OCI-LY1 (cell line): ENCODE measurements at regions not wholly inside any gene's neighbourhood (a gene's known extent, or its start where the extent isn't known, plus 50 kb on each side); places are given as distances from the start of the nearest gene placed in this dataset.
"Not testable (repeated sequence)": the region's sequence is repeated elsewhere in the genome, so short reads cannot be mapped to it uniquely, and the experiment has no call there.

Experiments used
- H2AFZ ChIP-seq: fragments of 200-600 bp; sonication (generic), shearing (Covaris generic); 2 replicates; pipeline ENCODE4 v1.6.0; 2014; ENCODE audit warnings: antibody characterized with exemption, mild to moderate bottlenecking, low read length
- H3F3A ChIP-seq: fragments of 200-600 bp; sonication (generic), shearing (Covaris generic); 2 replicates; pipeline ENCODE4 v1.6.0; 2014; ENCODE audit warnings: mild to moderate bottlenecking, antibody characterized with exemption, low read length, moderate library complexity; ENCODE audit not compliant: insufficient read depth
- H3K27ac ChIP-seq: fragments of 200-600 bp; sonication (generic); 2 replicates; pipeline ENCODE4 v1.5.1; 2014; ENCODE audit warnings: low read length, mixed run types, mild to moderate bottlenecking, low read depth; ENCODE audit not compliant: poor library complexity, severe bottlenecking
- H3K27me3 ChIP-seq: fragments of 200-600 bp; sonication (generic); 2 replicates; pipeline ENCODE4 v1.6.0; 2014; ENCODE audit warnings: antibody characterized with exemption, mild to moderate bottlenecking, low read length, moderate library complexity; ENCODE audit not compliant: insufficient read depth
- H3K36me3 ChIP-seq: fragments of 200-600 bp; sonication (generic); 2 replicates; pipeline ENCODE4 v1.6.1; 2014; ENCODE audit warnings: mild to moderate bottlenecking, antibody characterized with exemption, low read length, moderate library complexity, mixed read lengths; ENCODE audit not compliant: insufficient read depth
- H3K4me1 ChIP-seq: fragments of 200-600 bp; sonication (generic); 2 replicates; pipeline ENCODE4 v1.5.1; 2014; ENCODE audit warnings: mild to moderate bottlenecking, low read length, moderate library complexity; ENCODE audit not compliant: insufficient read depth, severe bottlenecking
- H3K4me2 ChIP-seq: fragments of 200-600 bp; sonication (generic), shearing (Covaris generic); 2 replicates; pipeline ENCODE4 v1.6.1; 2014; ENCODE audit warnings: low read length
- H3K4me3 ChIP-seq: fragments of 200-600 bp; sonication (generic); 2 replicates; pipeline ENCODE4 v1.5.1; 2014; ENCODE audit warnings: low read length, low read depth, mild to moderate bottlenecking, mixed read lengths; ENCODE audit not compliant: poor library complexity, severe bottlenecking
- H3K79me2 ChIP-seq: fragments of 200-600 bp; shearing (Covaris generic); 2 replicates; pipeline ENCODE4 v1.6.1; 2016; ENCODE audit warnings: mixed run types, low read length, mixed read lengths; ENCODE audit not compliant: insufficient read depth
- H3K9ac ChIP-seq: fragments of 200-600 bp; sonication (generic), shearing (Covaris generic); 2 replicates; pipeline ENCODE4 v1.6.1; 2014; ENCODE audit warnings: mild to moderate bottlenecking, low read length, mixed read lengths
- H3K9me2 ChIP-seq: fragments of 200-600 bp; sonication (generic), shearing (Covaris generic); 2 replicates; pipeline ENCODE4 v1.6.1; 2014; ENCODE audit warnings: low read depth, mild to moderate bottlenecking, low read length, mixed read lengths
- H3K9me3 ChIP-seq: fragments of 200-600 bp; shearing (Covaris generic); 2 replicates; pipeline ENCODE4 v1.6.1; 2014; ENCODE audit warnings: low read length, mixed read lengths
- H4K20me1 ChIP-seq: fragments of 200-600 bp; sonication (generic), shearing (Covaris generic); 2 replicates; pipeline ENCODE4 v1.6.0; 2016; ENCODE audit warnings: mild to moderate bottlenecking, low read length; ENCODE audit not compliant: insufficient read depth
- EZH2 ChIP-seq: fragments of 200-600 bp; sonication (generic), shearing (Covaris generic); IDR thresholded peaks from 2 replicates; pipeline ENCODE4 v1.8.0; 2017; ENCODE audit warnings: borderline replicate concordance, mixed run types, mild to moderate bottlenecking, antibody characterized with exemption, low read length, moderate library complexity, mixed read lengths
- TF ChIP-seq, protein P1 (sequence below): fragments of 200-600 bp; sonication (generic), shearing (Covaris generic); IDR thresholded peaks from 2 replicates; pipeline ENCODE4 v1.5.1; 2017; ENCODE audit warnings: mild to moderate bottlenecking, antibody characterized with exemption, low read length, moderate library complexity, mixed read lengths

DNA sequence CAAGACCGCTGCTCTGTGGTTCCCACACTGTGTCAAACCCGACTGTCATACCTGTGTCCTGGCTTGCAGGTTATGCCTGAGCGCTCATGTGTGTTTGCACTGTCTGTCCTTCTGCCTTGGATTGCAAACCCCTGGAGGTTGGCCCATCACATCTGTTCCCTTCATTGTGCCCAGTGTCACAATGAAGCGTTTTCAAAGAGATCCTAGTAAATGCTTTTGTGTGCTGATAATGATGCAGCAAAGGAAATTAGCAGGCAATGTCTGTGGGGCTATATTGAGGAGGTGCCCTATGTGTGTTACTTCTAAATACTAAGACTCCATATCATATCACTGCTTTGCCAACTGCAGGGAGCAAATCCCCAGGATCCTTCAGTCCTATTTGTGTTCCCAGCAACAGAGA is 424.4 kb upstream of the NFIA start:
- H3K27me3 ChIP-seq = no peaks in the 10 kb centered on the region
- no peaks in the 10 kb centered on the region for H3K36me3 ChIP-seq
- H2AFZ ChIP-seq = no peak overlapping the region
- H3K4me2 ChIP-seq = no peak overlapping the region
- no peaks in the 10 kb centered on the region for H3K4me1 ChIP-seq
- H3K9me3 ChIP-seq = no peaks in the 10 kb centered on the region
- H3K9me2 ChIP-seq = no peaks in the 10 kb centered on the region
- no peaks in the 10 kb centered on the region for H4K20me1 ChIP-seq
- H3K27ac ChIP-seq = no peak overlapping the region
- H3K79me2 ChIP-seq = no peaks in the 10 kb centered on the region
- no peak overlapping the region for H3K4me3 ChIP-seq
- H3F3A ChIP-seq = no peaks in the 10 kb centered on the region
- no peak for TF ChIP-seq EZH2
- TF ChIP-seq, protein P1, sequence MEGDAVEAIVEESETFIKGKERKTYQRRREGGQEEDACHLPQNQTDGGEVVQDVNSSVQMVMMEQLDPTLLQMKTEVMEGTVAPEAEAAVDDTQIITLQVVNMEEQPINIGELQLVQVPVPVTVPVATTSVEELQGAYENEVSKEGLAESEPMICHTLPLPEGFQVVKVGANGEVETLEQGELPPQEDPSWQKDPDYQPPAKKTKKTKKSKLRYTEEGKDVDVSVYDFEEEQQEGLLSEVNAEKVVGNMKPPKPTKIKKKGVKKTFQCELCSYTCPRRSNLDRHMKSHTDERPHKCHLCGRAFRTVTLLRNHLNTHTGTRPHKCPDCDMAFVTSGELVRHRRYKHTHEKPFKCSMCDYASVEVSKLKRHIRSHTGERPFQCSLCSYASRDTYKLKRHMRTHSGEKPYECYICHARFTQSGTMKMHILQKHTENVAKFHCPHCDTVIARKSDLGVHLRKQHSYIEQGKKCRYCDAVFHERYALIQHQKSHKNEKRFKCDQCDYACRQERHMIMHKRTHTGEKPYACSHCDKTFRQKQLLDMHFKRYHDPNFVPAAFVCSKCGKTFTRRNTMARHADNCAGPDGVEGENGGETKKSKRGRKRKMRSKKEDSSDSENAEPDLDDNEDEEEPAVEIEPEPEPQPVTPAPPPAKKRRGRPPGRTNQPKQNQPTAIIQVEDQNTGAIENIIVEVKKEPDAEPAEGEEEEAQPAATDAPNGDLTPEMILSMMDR = no peak
- no peak overlapping the region for H3K9ac ChIP-seq

DNA sequence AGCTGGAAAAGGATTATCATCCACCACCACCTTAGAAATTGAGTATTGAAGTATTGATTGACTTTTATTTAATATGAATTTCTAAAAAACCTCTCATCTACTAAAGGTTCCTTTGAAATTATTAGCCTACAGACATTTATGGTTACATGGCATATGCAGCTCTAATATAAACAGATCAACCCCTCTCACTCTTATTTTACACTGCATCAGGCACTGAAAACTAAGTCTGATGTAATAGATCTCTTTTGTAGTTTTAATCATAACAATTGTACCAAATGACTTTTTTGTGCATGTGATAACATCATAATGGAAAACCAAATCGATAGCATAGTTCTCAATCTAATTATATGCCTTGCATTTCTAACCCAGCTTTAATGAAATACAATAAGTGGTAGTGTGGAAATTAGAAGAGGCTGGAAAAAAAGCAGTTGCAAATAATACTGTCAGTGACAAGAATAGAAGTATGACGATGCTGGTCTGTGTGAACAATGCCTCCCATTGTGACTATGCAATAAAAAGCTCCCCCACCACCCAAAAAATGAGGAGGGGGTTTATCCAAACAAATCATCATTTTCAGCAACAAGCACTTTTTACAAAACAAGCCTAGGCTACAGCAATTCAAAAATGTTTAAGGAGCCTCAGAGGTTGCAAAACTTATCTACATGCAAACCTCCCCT is 426.5 kb upstream of the NFIA start:
- no peak overlapping the region for H2AFZ ChIP-seq
- no peaks in the 10 kb centered on the region for H3K9me3 ChIP-seq
- TF ChIP-seq, protein P1 = no peak
- H3K9ac ChIP-seq = no peak overlapping the region
- no peak overlapping the region for H3K27ac ChIP-seq
- H3K27me3 ChIP-seq = no peaks in the 10 kb centered on the region
- H3K4me1 ChIP-seq = no peaks in the 10 kb centered on the region
- no peaks in the 10 kb centered on the region for H3K79me2 ChIP-seq
- H3K36me3 ChIP-seq = no peaks in the 10 kb centered on the region
- no peaks in the 10 kb centered on the region for H3F3A ChIP-seq
- no peaks in the 10 kb centered on the region for H3K9me2 ChIP-seq
- H3K4me3 ChIP-seq = no peak overlapping the region
- H3K4me2 ChIP-seq = no peak overlapping the region
- no peaks in the 10 kb centered on the region for H4K20me1 ChIP-seq

DNA sequence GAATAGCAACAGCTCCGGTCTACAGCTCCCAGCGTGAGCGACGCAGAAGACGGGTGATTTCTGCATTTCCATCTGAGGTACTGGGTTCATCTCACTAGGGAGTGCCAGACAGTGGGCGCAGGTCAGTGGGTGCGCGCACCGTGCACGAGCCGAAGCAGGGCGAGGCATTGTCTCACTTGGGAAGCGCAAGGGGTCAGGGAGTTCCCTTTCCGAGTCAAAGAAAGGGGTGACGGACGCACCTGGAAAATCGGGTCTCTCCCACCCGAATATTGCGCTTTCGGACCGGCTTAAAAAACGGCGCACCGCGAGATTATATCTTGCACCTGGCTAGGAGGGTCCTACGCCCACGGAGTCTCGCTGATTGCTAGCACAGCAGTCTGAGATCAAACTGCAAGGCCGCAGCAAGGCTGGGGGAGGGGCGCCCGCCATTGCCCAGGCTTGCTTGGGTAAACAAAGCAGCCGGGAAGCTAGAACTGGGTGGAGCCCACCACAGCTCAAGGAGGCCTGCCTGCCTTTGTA is 442.3 kb upstream of the NFIA start:
- H3K27ac ChIP-seq, H3K9ac ChIP-seq, H2AFZ ChIP-seq, H3K27me3 ChIP-seq, H3F3A ChIP-seq, H3K4me2 ChIP-seq, H3K79me2 ChIP-seq, H3K4me3 ChIP-seq, H3K4me1 ChIP-seq, H3K36me3 ChIP-seq, H3K9me2 ChIP-seq, H3K9me3 ChIP-seq, H4K20me1 ChIP-seq: not testable (repeated sequence)

DNA sequence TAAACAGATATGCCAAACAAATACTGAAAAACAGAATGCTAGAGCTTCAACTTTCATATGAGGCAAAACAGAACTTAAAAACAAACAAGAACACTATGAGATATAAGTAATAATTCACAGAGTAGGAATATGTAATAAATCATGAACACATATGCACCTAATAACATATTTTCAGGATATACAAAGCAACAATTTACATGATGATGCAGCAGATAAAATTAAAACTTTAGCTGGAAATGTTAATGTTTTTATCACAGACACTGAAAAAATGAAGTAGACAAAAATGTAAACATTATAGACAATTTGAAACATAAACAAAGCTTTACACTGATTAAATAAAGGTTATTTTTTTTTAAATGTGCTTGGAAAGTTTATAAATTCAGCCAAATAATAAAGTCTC is 443.1 kb upstream of the NFIA start:
- H3K4me3 ChIP-seq = no peak overlapping the region
- no peaks in the 10 kb centered on the region for H3K9me3 ChIP-seq
- TF ChIP-seq, protein P1 = no peak
- no peak for TF ChIP-seq EZH2
- no peaks in the 10 kb centered on the region for H4K20me1 ChIP-seq
- no peaks in the 10 kb centered on the region for H3F3A ChIP-seq
- H3K9ac ChIP-seq = no peak overlapping the region
- no peak overlapping the region for H2AFZ ChIP-seq
- H3K4me1 ChIP-seq = no peaks in the 10 kb centered on the region
- no peaks in the 10 kb centered on the region for H3K27me3 ChIP-seq
- H3K4me2 ChIP-seq = no peak overlapping the region
- no peaks in the 10 kb centered on the region for H3K79me2 ChIP-seq
- no peak overlapping the region for H3K27ac ChIP-seq
- no peaks in the 10 kb centered on the region for H3K9me2 ChIP-seq
- H3K36me3 ChIP-seq = no peaks in the 10 kb centered on the region
